Sigmoid colon (tissue), 6 donors: ENCODE measurements at regions not wholly inside any gene's neighbourhood (a gene's known extent, or its start where the extent isn't known, plus 50 kb on each side); places are given as distances from the start of the nearest gene placed in this dataset.

Experiments
- DNase-seq: peaks from one replicate; pipeline ENCODE4 v3.0.0-alpha.2; 2019
- H3K27ac ChIP-seq, 4 donors: fragments of 200-600 bp; sonication (generic); one replicate each; pipeline ENCODE4 v1.5.1; 2016 to 2019; ENCODE audit warnings: mild to moderate bottlenecking in 1 of 4
- H3K27me3 ChIP-seq, 3 donors: fragments of 200-600 bp; sonication (generic); one replicate each; pipeline ENCODE4 v1.5.1; 2019; ENCODE audit warnings: mild to moderate bottlenecking in 1 of 3
- H3K36me3 ChIP-seq, 4 donors: fragments of 200-600 bp; sonication (generic); one replicate each; pipeline ENCODE4 v1.5.1; 2016 to 2019
- H3K4me1 ChIP-seq, 4 donors: fragments of 200-600 bp; sonication (generic); one replicate each; pipeline ENCODE4 v1.5.1; 2017 to 2019
- H3K4me3 ChIP-seq, 4 donors: fragments of 200-600 bp; sonication (generic); one replicate each; pipeline ENCODE4 v1.5.1; 2017 to 2019; ENCODE audit warnings: mild to moderate bottlenecking in 2 of 4, moderate library complexity in 1 of 4
- H3K9me3 ChIP-seq, 4 donors: fragments of 200-600 bp in 3 of 4; sonication (generic) in 3 of 4; one replicate each; pipeline versions ENCODE4 v1.5.1 to v1.6.1; 2013 to 2019
- EP300 ChIP-seq, 4 donors: sonication (generic); formaldehyde crosslinking; IDR thresholded peaks; one replicate each; pipeline ENCODE4 v1.6.1; 2017; ENCODE audit warnings: antibody characterized with exemption in 4 of 4
- POLR2A ChIP-seq, 2 donors: fragments of 450-650 bp; IDR thresholded peaks; one replicate each; pipeline ENCODE4 v1.6.1; 2016; ENCODE audit warnings: antibody characterized with exemption in 2 of 2, mild to moderate bottlenecking in 2 of 2, moderate library complexity in 2 of 2
- POLR2AphosphoS5 ChIP-seq, 4 donors: sonication (generic); formaldehyde crosslinking; IDR thresholded peaks; one replicate each; pipeline ENCODE4 v1.6.1; 2017; ENCODE audit warnings: antibody characterized with exemption in 4 of 4
- WGBS, 2 donors: extraction: QIAGEN DNeasy Blood & Tissue Kit; methylation state at CpG; one replicate each; pipeline ENCODE4 v1.1.7; 2013; 5-methylcytosine and 5-hydroxymethylcytosine counted together
- intact Hi-C: fragments of 100-400 bp; cut with DNase I; formaldehyde crosslinking; loops from one replicate; pipeline ENCODE4 v1.15.1; 2023
- TF ChIP-seq, protein P1 (sequence below), 4 experiments: fragments of 450-650 bp in 3 of 4; fragments of 200-600 bp in 1 of 4; IDR thresholded peaks; one replicate each; pipeline ENCODE4 v1.5.1; 2016 to 2019; ENCODE audit warnings: antibody characterized with exemption in 4 of 4, mild to moderate bottlenecking in 3 of 4, moderate library complexity in 2 of 4
- donor health status: healthy with polysubstance abuse.
- donor health status: healthy.

DNA sequence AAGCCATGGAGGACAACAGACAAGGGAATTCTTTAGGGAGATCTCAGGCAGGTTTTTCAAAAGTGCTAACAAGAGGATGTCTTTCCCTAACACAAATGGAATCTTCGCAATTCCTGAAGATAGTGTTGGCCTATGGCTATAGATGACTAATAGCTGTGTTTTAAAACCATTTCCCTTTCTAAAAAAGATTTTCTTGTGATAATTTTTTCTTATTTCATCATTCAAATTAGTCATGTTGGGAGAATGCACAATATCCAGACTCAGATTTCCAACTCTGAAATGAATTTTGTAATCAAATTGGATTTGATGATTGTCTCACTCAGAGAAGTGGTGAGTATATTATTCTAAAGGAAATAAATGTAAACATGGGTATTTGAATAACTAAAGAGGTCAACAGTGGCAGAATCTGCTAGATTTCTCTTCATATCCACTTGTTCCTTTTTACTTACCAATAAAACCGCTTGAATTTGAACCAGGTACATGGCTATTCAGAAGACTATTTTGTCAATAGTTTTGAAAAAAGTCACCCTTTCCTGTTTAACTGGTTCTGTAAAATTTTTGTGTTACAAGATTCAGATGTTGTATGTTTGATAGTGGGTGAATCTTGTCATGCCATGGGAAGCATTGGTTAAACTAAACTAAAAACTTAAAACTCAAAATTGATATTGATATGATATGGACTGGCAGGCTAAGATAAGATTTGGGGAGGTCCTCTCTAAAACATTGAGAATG, 1223.7 kb upstream of the EYS start:
- H3K27ac ChIP-seq: no peak overlapping the region
- peaks cover 0 to 17% (median 0%) of the 10 kb centered on the region in 4 donors for H3K9me3 ChIP-seq
- no peaks in the 10 kb centered on the region for H3K27me3 ChIP-seq
- intact Hi-C loops: no loop called here
- H3K36me3 ChIP-seq: no peaks in the 10 kb centered on the region
- WGBS, 2 donors: 84 to 90% methylated on average over 2 of the region's 2 CpGs
- H3K4me3 ChIP-seq: no peak overlapping the region
- H3K4me1 ChIP-seq: no peaks in the 10 kb centered on the region
- no peak for TF ChIP-seq POLR2AphosphoS5 (IDR thresholded peaks at IDR 0.05)
- TF ChIP-seq, protein P1, sequence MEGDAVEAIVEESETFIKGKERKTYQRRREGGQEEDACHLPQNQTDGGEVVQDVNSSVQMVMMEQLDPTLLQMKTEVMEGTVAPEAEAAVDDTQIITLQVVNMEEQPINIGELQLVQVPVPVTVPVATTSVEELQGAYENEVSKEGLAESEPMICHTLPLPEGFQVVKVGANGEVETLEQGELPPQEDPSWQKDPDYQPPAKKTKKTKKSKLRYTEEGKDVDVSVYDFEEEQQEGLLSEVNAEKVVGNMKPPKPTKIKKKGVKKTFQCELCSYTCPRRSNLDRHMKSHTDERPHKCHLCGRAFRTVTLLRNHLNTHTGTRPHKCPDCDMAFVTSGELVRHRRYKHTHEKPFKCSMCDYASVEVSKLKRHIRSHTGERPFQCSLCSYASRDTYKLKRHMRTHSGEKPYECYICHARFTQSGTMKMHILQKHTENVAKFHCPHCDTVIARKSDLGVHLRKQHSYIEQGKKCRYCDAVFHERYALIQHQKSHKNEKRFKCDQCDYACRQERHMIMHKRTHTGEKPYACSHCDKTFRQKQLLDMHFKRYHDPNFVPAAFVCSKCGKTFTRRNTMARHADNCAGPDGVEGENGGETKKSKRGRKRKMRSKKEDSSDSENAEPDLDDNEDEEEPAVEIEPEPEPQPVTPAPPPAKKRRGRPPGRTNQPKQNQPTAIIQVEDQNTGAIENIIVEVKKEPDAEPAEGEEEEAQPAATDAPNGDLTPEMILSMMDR (IDR thresholded peaks at IDR 0.05): no peak
- no peak for DNase-seq

- intact Hi-C loops: no loop called here
- TF ChIP-seq, protein P1 (IDR thresholded peaks at IDR 0.05): no peak
- TF ChIP-seq POLR2AphosphoS5 (IDR thresholded peaks at IDR 0.05) (no peak), POLR2A (IDR thresholded peaks at IDR 0.05) (no peak), EP300 (IDR thresholded peaks at IDR 0.05) (no peak)
- Histone ChIP-seq H3K36me3 (no peaks in the 10 kb centered on the region), H3K4me3 (no peak overlapping the region), H3K27me3 (no peaks in the 10 kb centered on the region), H3K27ac (no peak overlapping the region), H3K4me1 (no peaks in the 10 kb centered on the region), H3K9me3 (peaks cover 0 to 29% (median 2%) of the 10 kb centered on the region in 4 donors)
- WGBS, 2 donors: 92% methylated on average over 5 of the region's 5 CpGs
- DNase-seq: no peak
Observed at GRCh38 chr6:66926060-66926459, 1219.0 kb upstream of the EYS start.

DNA sequence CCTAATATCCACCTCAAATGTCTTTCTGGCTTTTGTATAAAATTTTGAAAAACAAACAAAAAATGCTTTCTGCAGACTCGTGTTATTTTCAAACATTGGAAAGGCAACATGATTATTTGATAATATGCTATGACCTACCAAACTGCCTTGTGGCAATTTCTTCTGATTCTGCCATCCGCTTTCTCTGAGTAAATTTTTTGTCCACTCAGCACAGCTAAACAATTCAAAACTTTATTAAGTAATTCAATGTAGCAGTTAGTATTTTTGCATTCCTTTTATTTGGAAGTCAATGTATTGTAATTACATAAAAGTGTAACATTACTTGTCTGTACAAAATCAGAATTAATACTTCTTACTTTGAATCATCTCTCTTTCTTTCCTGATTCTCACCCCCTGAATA, 1206.6 kb upstream of the EYS start:
- intact Hi-C loops: no loop called here
- Histone ChIP-seq H3K4me3 (no peak overlapping the region), H3K27ac (no peak overlapping the region), H3K27me3 (no peaks in the 10 kb centered on the region), H3K36me3 (no peaks in the 10 kb centered on the region), H3K9me3 (no peaks in the 10 kb centered on the region), H3K4me1 (no peaks in the 10 kb centered on the region)
- TF ChIP-seq POLR2A (IDR thresholded peaks at IDR 0.05): no peak
- no peak for TF ChIP-seq POLR2AphosphoS5 (IDR thresholded peaks at IDR 0.05)
- TF ChIP-seq, protein P1 (IDR thresholded peaks at IDR 0.05): no peak
- no peak for TF ChIP-seq EP300 (IDR thresholded peaks at IDR 0.05)
- WGBS, 2 donors: 70 to 77% methylated on average over 2 of the region's 2 CpGs
- DNase-seq: no peak

GRCh38 chr6:66902457-66902856, 1195.4 kb upstream of the EYS start:
- no peaks in the 10 kb centered on the region for H3K4me1 ChIP-seq
- 45 to 46% methylated on average over 4 of the region's 4 CpGs for WGBS, 2 donors
- H3K4me3 ChIP-seq: no peak overlapping the region
- peaks cover 0 to 3% (median 0%) of the 10 kb centered on the region in 4 donors for H3K9me3 ChIP-seq
- DNase-seq: no peak
- H3K36me3 ChIP-seq: no peaks in the 10 kb centered on the region
- intact Hi-C loops: no loop called here
- no peak overlapping the region for H3K27ac ChIP-seq
- no peaks in the 10 kb centered on the region for H3K27me3 ChIP-seq
- TF ChIP-seq POLR2AphosphoS5 (IDR thresholded peaks at IDR 0.05): no peak
- TF ChIP-seq POLR2A (IDR thresholded peaks at IDR 0.05): no peak
- TF ChIP-seq EP300 (IDR thresholded peaks at IDR 0.05): no peak
- TF ChIP-seq, protein P1 (IDR thresholded peaks at IDR 0.05): no peak
